GF-D8 (cell line): ENCODE measurements at regions not wholly inside any gene's neighbourhood (a gene's known extent, or its start where the extent isn't known, plus 50 kb on each side); places are given as distances from the start of the nearest gene placed in this dataset.
"Not testable (repeated sequence)": the region's sequence is repeated elsewhere in the genome, so short reads cannot be mapped to it uniquely, and the experiment has no call there.

Source experiments
- DNase-seq: peaks from one replicate; lab custom pipeline; 2025; lab: John Stamatoyannopoulos, UW

- DNase-seq = not testable (repeated sequence)
Measured at GRCh38 chr1:234818040-234818387, 208.0 kb upstream of the IRF2BP2 start.

DNA sequence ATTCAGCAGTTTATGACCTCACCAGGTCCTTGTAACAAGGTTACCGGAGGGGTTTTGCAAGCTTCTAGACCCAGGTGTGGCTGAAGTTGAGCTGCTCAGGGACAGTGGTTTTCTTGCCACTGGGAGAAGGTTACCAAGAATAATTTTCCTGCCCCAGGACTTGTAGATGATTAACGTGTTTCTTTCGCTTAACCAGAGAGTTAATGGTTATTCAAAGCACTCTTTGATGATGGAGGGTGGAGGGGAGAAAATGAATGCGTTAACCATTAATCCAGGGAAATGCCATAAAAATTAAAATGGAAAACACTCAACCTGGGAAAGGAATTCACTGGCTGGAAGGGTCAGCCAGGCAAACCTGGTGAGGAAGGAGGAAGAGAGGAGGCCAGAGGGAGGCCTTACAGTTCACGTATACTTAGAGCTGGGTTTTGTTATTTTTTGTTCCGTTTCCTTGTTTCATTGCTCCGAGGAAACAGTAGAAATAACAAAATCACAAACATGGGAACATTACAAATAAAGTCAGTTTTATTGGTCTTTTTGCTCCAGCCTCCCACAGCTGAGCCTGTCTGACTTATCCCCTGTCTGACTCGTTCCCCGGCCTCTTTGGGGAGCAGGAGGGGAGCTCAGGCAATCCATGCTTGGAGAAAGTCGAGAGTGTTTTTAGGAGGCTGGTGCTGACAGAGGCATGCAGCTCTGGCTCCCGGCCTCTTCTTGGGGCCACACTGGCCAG is 207.5 kb upstream of the IRF2BP2 start:
- DNase-seq = not testable (repeated sequence)

DNA sequence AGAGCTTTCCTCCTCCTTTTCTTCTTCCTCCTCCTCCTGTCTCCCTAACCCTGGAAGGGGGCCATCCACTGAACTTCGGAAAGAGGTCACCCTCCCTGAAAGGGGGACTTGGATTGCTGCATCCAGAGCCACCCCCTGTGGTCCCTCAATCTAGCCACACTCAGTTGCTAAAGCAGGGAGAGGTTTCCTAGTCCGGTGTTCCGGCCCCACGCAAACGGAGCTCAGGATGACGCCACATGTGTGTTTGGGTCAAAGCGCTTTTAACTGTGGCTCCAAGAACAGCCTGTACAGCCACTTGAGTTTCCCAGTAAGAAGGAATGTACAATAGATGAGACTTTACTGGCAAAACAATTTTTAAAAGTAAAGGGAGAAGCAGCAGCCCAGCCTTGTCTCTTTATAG is 206.9 kb upstream of the IRF2BP2 start:
- DNase-seq = not testable (repeated sequence)

DNA sequence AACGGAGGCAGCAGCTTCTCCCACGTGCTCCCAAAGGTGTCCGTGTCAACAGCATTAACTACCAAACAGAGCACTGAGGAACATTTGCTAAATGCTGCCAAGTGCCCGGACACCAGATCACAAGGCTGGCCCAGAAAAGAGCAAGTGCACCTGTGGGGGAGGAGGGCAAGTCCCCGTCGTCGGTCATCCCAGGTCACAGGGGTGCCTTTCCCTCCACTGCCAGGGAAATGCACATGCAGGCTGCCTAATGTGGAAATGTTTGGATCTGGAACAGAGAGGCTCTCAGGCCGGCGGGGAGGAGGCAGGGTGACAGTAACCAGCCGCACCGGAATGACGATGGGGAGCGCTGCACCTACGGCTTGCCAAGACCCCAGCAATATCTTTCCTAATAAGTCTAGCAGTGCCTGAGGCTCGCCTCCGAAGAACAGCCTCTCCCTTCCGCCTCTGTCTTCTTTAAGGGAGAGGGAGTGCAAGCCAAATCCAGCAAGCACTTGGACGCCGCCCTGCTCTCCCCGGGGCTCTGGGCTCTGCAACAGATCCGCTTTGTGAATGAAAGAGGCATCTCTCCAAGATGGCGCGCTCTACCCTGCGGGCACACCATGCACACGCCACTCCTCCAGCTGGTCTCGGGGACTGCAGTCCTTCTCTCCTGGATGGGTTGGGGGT is 206.3 kb upstream of the IRF2BP2 start:
- DNase-seq = not testable (repeated sequence)

GRCh38 chr1:234815295-234815815 is 205.4 kb upstream of the IRF2BP2 start:
- not testable (repeated sequence) for DNase-seq

- DNase-seq = not testable (repeated sequence)
Measured at GRCh38 chr1:234814235-234814634, 204.3 kb upstream of the IRF2BP2 start.

DNA sequence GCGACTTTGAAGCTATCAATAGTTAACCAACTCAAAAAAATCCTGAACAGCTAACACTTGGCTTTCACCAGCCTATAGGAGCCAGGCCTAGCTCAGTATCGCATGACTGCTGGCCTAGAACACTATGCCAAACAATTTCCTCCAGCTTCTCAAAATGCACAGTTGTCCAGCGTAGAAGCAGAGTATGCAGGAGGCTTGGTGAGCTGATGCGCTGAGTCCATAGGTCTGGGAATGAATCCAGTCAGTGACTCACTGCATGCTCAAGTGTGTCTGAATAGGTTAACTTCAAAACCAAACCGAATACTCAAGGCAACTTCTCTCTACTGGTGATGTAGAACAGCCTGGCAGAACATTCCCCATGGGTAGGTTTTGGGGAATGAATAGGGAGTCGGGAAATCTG is 201.8 kb upstream of the IRF2BP2 start:
- DNase-seq = not testable (repeated sequence)

GRCh38 chr1:234810726-234811125 is 200.7 kb upstream of the IRF2BP2 start:
- not testable (repeated sequence) for DNase-seq

DNA sequence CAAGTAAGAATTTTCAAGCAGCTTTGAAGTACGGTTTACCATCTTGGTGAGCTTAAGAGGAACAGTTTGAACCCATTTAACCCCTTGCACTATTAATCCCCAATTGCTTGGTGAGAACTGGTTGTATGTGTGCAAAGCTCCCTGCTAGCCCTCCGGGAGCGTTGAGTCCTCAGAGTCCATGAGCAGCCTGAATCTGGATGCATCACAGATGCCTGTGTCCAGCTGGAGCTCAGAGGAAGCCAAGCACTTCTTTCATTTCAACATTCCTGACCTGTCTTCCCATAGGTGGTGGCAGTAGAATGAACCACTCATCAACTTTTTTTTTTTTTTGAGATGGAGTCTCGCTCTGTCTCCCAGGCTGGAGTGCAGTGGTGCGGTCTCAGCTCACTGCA is 199.9 kb upstream of the IRF2BP2 start:
- DNase-seq = not testable (repeated sequence)

DNA sequence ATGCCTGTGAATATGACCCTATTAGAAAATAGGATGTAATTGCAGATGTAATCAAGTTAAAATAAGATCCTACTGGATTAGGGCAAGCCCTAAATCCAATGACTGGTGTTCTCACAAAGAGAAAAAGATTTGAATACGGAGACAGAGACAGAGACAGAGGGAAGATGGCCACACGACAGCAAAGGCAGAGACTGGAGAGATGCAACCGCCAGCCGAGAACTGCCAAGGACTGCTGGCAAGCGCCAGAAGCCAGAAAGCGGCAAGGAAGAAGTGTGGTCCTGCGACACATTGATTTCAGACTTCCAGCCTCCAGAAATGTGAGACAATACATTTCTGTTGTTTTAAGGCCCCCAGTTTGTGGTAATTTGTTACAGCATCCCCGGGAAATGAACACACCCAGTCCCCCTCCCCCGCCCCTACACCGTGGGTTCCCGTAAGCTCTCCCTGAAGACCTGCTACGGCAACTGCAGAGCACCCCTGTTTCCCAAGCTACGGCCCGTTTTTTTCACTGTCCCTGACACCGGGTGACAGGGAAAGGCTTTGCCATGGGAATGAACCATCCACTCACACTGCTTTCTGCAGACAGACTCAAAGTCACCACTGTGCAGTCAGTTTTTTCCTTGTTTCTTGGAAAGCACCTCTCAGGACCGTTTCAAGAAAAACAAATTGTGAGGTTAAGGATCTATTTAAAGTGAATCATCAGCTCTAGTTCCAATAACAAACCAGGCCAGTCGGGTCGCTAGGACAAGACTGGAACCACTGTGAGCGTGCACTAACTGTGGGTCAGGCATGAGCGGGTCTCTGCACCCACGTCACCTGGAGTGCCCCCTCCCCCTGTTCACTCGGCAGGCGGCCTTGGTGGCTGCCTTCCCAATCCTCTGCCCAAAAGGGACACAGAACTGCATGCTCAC is 199.2 kb upstream of the IRF2BP2 start:
- DNase-seq = not testable (repeated sequence)

DNA sequence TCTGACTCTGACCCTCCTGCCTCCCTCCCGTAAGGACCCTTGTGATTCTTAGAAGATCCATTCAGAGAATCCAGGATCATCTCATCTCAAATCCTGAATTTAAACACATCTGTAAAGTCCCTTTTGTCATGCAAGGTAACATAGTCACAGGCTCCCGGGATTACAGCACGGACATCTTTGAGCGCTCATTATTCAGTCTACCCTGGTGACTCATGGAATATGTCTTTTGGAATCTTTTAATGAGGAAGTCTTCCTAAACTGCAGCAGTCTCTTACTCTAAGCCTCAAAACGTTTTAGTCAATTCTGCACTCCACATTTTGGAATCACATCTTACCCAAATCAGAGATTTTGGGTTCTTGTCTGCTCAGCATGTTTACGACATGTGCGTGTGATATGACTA is 198.5 kb upstream of the IRF2BP2 start:
- not testable (repeated sequence) for DNase-seq

- not testable (repeated sequence) for DNase-seq
Measured at GRCh38 chr1:234807705-234808104, 197.7 kb upstream of the IRF2BP2 start.

- DNase-seq = not testable (repeated sequence)
Measured at GRCh38 chr1:234802586-234802985, 192.6 kb upstream of the IRF2BP2 start.

DNA sequence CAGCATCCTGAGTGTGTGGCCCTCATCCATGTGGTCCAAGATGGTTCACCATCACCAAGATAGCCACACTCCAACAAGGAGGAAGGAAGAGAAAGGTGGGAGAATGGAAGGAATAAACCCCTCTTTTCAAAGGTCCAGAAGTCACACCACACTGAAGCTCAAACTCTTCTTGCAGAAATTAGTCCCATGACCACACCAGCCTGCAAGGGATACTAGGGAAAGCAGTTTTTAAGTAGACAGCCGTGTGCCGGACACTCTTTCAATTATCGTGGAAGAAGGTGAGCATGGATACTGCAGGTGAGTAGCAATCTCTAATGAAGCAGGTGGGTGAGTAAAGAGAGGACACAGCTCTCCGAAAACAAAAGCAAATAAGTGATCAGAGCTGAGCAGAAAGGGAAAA is 191.7 kb upstream of the IRF2BP2 start:
- DNase-seq = not testable (repeated sequence)

DNA sequence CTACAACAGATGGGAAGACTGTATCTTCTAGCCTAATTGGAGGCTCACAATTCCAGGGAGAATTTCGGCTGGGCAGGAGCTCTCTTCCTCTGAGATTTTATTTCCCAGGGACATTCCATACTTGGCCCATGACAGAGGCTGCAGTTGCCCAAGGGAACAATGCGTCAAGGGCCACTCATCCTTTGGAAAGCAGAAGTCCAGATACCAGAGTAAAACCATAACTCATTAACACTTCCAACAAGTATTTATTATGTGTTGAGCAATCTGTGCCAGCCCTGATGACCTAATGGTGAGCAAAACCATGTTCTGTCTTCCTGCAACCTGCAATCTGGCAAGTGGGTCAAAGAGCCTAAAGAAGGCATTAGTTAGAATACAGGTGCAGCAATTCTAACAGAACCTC is 191.2 kb upstream of the IRF2BP2 start:
- not testable (repeated sequence) for DNase-seq

- DNase-seq = not testable (repeated sequence)
Measured at GRCh38 chr1:234800563-234800962, 190.6 kb upstream of the IRF2BP2 start.

DNA sequence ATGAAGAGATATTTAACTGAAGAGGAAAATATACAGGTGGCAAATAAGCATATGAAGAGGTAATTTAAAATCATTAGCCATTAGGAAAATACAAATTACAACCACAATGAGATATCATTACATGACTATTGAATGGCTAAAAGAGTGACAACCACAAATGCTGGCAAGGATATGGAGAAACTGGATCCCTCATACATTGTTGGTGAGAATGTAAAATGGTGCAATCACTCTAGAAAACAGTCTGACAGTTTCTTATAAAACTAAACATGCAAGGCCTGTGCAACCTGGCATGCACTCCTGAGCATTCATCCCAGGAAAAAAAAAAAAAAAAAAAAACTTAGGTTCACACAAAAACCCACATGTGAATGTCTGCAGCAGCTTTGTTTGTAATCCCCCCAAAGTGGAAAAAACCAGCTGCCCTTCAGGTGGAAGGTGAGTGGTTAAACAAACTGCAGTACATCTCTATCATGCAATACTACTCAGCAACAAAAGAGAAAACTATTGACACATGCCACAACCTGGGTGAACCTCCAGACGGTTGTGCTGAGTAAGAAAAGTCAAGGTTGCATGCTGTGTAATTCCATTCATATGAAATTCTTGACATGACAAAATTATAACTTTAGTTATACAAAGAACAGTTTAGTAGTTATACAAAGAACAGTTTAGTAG is 189.2 kb upstream of the IRF2BP2 start:
- not testable (repeated sequence) for DNase-seq

DNA sequence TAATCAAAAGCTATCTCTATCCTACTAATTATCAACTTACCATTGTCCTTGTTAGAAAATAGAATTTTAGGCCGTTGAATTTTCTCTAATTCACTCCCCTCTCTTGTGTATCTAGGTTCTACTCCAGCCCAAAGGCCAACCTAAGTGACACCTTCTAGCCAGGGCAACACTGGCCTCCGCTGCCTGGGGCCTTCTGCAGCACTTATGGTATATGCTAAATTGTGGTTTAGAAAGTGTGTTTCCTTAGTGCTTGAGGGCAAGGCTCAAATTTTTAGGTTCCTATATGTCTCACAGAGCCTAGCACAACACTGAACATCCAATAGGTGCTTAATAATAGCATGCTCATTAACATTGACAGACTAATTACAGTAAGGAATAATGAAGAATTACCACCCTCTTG is 187.2 kb upstream of the IRF2BP2 start:
- not testable (repeated sequence) for DNase-seq

DNA sequence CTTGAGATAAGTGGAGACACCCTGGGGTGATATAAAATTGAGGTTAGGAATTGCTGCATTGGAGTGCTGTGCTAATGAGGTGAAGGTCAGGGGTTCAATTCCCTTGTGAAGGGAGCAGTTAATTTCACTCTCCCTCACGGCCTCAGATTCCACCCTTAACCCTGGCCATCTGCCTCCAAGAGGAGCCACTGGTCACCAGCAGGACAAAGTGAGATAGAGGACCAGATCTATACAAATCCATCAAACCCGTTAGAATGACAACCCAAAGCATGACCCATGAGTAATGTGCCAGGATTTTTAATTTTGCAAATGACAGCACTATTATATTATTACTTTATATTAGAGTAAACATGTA is 186.4 kb upstream of the IRF2BP2 start:
- not testable (repeated sequence) for DNase-seq

DNA sequence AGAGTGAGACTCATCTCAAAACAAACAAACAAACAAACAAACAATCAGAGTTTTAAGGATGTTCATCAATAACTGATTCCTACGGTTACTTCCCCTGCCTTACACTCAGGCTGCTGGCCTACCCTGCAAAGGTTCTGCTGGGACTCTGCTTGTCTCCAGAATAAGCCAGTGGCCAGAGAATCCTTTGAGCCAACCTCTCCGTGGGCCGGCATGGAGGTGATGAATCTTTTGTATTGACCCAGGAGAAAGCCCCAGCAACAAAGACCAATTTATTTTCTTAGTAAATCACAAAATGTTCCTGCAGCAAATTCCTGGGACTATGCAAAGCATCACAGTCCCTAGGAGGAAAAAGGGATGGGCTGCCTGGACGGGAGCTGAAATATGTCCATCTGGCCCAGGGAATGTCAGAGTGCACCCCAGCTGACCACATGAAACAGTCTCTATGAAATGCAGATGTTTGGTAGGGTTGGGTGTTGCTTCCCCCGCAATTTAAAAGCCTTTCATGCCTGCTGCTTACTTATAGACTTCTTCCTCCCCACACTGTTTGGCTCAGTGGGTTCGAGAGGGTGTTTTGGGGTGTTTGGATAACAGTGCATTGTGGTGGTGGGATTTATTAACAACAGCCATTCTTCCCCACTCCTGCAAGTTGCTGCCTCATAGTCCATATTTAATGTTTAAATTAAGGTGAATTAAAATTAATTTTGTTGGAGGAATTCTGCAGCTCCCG is 185.9 kb upstream of the IRF2BP2 start:
- not testable (repeated sequence) for DNase-seq

GRCh38 chr1:234795007-234795406 is 185.0 kb upstream of the IRF2BP2 start:
- DNase-seq = not testable (repeated sequence)
